OCI-LY1 (cell line): ENCODE measurements at regions not wholly inside any gene's neighbourhood (a gene's known extent, or its start where the extent isn't known, plus 50 kb on each side); places are given as distances from the start of the nearest gene placed in this dataset.

Source experiments
- H2AFZ ChIP-seq: fragments of 200-600 bp; sonication (generic), shearing (Covaris generic); 2 replicates; pipeline ENCODE4 v1.6.0; 2014; ENCODE audit warnings: antibody characterized with exemption, mild to moderate bottlenecking, low read length
- H3F3A ChIP-seq: fragments of 200-600 bp; sonication (generic), shearing (Covaris generic); 2 replicates; pipeline ENCODE4 v1.6.0; 2014; ENCODE audit warnings: mild to moderate bottlenecking, antibody characterized with exemption, low read length, moderate library complexity; ENCODE audit not compliant: insufficient read depth
- H3K27ac ChIP-seq: fragments of 200-600 bp; sonication (generic); 2 replicates; pipeline ENCODE4 v1.5.1; 2014; ENCODE audit warnings: low read length, mixed run types, mild to moderate bottlenecking, low read depth; ENCODE audit not compliant: poor library complexity, severe bottlenecking
- H3K27me3 ChIP-seq: fragments of 200-600 bp; sonication (generic); 2 replicates; pipeline ENCODE4 v1.6.0; 2014; ENCODE audit warnings: antibody characterized with exemption, mild to moderate bottlenecking, low read length, moderate library complexity; ENCODE audit not compliant: insufficient read depth
- H3K36me3 ChIP-seq: fragments of 200-600 bp; sonication (generic); 2 replicates; pipeline ENCODE4 v1.6.1; 2014; ENCODE audit warnings: mild to moderate bottlenecking, antibody characterized with exemption, low read length, moderate library complexity, mixed read lengths; ENCODE audit not compliant: insufficient read depth
- H3K4me1 ChIP-seq: fragments of 200-600 bp; sonication (generic); 2 replicates; pipeline ENCODE4 v1.5.1; 2014; ENCODE audit warnings: mild to moderate bottlenecking, low read length, moderate library complexity; ENCODE audit not compliant: insufficient read depth, severe bottlenecking
- H3K4me2 ChIP-seq: fragments of 200-600 bp; sonication (generic), shearing (Covaris generic); 2 replicates; pipeline ENCODE4 v1.6.1; 2014; ENCODE audit warnings: low read length
- H3K4me3 ChIP-seq: fragments of 200-600 bp; sonication (generic); 2 replicates; pipeline ENCODE4 v1.5.1; 2014; ENCODE audit warnings: low read length, low read depth, mild to moderate bottlenecking, mixed read lengths; ENCODE audit not compliant: poor library complexity, severe bottlenecking
- H3K79me2 ChIP-seq: fragments of 200-600 bp; shearing (Covaris generic); 2 replicates; pipeline ENCODE4 v1.6.1; 2016; ENCODE audit warnings: mixed run types, low read length, mixed read lengths; ENCODE audit not compliant: insufficient read depth
- H3K9ac ChIP-seq: fragments of 200-600 bp; sonication (generic), shearing (Covaris generic); 2 replicates; pipeline ENCODE4 v1.6.1; 2014; ENCODE audit warnings: mild to moderate bottlenecking, low read length, mixed read lengths
- H3K9me2 ChIP-seq: fragments of 200-600 bp; sonication (generic), shearing (Covaris generic); 2 replicates; pipeline ENCODE4 v1.6.1; 2014; ENCODE audit warnings: low read depth, mild to moderate bottlenecking, low read length, mixed read lengths
- H3K9me3 ChIP-seq: fragments of 200-600 bp; shearing (Covaris generic); 2 replicates; pipeline ENCODE4 v1.6.1; 2014; ENCODE audit warnings: low read length, mixed read lengths
- H4K20me1 ChIP-seq: fragments of 200-600 bp; sonication (generic), shearing (Covaris generic); 2 replicates; pipeline ENCODE4 v1.6.0; 2016; ENCODE audit warnings: mild to moderate bottlenecking, low read length; ENCODE audit not compliant: insufficient read depth
- EZH2 ChIP-seq: fragments of 200-600 bp; sonication (generic), shearing (Covaris generic); IDR thresholded peaks from 2 replicates; pipeline ENCODE4 v1.8.0; 2017; ENCODE audit warnings: borderline replicate concordance, mixed run types, mild to moderate bottlenecking, antibody characterized with exemption, low read length, moderate library complexity, mixed read lengths
- TF ChIP-seq, protein P1 (sequence below): fragments of 200-600 bp; sonication (generic), shearing (Covaris generic); IDR thresholded peaks from 2 replicates; pipeline ENCODE4 v1.5.1; 2017; ENCODE audit warnings: mild to moderate bottlenecking, antibody characterized with exemption, low read length, moderate library complexity, mixed read lengths

DNA sequence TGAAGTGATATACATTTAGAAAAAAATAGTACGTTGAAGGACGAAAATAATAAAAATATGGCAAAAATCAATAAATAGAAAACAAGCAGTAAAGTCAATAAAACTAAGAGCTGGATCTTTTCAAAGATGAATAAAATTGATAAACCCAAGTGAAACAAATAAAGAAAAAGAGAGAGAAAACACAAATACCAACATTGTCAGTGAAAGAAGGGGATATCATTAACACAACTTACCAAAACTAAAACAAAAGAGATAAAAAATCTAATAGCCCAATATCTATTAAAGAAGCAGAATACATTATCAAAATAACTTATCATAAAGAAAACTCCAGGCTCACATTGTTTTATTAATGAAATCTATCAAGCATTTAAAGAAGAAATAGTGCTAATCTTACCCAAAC lies 675.1 kb downstream of the UQCRFS1 start:
- Histone ChIP-seq H3K79me2 (no peaks in the 10 kb centered on the region), H3K9ac (no peak overlapping the region), H3K4me2 (no peak overlapping the region), H3K36me3 (no peaks in the 10 kb centered on the region), H3K4me1 (peaks cover 21% of the 10 kb centered on the region), H3K27ac (no peak overlapping the region), H2AFZ (no peak overlapping the region), H3K9me3 (peaks cover 13% of the 10 kb centered on the region), H3F3A (no peaks in the 10 kb centered on the region), H3K27me3 (no peaks in the 10 kb centered on the region), H3K9me2 (no peaks in the 10 kb centered on the region; the same call in 1 of the 2 replicates), H4K20me1 (no peaks in the 10 kb centered on the region), H3K4me3 (no peak overlapping the region)
- no peak for TF ChIP-seq EZH2
- TF ChIP-seq, protein P1, sequence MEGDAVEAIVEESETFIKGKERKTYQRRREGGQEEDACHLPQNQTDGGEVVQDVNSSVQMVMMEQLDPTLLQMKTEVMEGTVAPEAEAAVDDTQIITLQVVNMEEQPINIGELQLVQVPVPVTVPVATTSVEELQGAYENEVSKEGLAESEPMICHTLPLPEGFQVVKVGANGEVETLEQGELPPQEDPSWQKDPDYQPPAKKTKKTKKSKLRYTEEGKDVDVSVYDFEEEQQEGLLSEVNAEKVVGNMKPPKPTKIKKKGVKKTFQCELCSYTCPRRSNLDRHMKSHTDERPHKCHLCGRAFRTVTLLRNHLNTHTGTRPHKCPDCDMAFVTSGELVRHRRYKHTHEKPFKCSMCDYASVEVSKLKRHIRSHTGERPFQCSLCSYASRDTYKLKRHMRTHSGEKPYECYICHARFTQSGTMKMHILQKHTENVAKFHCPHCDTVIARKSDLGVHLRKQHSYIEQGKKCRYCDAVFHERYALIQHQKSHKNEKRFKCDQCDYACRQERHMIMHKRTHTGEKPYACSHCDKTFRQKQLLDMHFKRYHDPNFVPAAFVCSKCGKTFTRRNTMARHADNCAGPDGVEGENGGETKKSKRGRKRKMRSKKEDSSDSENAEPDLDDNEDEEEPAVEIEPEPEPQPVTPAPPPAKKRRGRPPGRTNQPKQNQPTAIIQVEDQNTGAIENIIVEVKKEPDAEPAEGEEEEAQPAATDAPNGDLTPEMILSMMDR: no peak

DNA sequence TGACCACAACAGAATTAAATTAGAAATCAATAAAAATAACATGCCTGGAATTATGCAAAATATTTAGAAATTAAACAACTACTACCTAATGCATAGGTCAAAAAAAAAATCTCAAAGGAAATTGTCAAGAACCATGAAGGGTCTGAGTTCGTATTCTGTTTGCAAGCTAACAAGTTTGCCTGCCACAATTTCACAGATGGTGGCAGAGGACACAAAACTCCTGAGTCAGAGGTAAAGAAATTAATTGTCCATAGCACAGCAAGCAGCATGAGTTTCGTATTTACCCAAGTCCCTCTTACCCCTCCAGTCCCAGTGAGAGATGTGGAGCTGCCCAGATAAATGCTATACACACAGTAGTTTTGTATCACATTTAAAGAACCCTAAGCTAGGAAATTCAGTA lies 675.9 kb downstream of the UQCRFS1 start:
- no peaks in the 10 kb centered on the region for H3K79me2 ChIP-seq
- H3K9me3 ChIP-seq: peaks cover 13% of the 10 kb centered on the region
- H3K4me1 ChIP-seq: peaks cover 13% of the 10 kb centered on the region
- H3F3A ChIP-seq: no peaks in the 10 kb centered on the region
- TF ChIP-seq, protein P1: no peak
- no peak for TF ChIP-seq EZH2
- no peak overlapping the region for H3K27ac ChIP-seq
- no peaks in the 10 kb centered on the region for H3K27me3 ChIP-seq
- H3K36me3 ChIP-seq: no peaks in the 10 kb centered on the region
- no peak overlapping the region for H3K4me3 ChIP-seq
- H3K4me2 ChIP-seq: no peak overlapping the region
- no peaks in the 10 kb centered on the region for H4K20me1 ChIP-seq
- no peak overlapping the region for H2AFZ ChIP-seq
- no peaks in the 10 kb centered on the region; the same call in 1 of the 2 replicates for H3K9me2 ChIP-seq
- no peak overlapping the region for H3K9ac ChIP-seq

DNA sequence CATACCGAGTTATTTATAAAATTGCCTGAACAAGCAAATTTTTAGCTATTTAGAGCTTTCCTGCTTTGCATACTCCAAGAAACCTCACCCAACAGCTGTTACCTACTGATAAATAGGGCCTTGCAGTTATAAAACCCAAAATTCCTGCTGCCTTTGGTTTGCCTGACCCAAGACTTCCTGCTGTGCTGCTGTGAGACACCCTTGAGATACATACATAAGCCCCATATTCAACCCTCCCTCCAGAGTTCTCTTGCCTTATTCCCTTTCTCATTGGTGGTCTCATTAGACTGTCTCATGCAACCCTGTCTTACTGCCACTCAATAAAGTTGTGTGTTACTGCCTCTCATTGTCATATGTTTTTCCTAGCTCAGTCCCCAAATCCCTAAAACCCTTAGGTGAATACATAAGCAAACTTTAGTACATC lies 677.6 kb downstream of the UQCRFS1 start:
- Histone ChIP-seq H3K27ac (no peak overlapping the region), H3K27me3 (no peaks in the 10 kb centered on the region), H3K79me2 (no peaks in the 10 kb centered on the region), H3K4me2 (no peak overlapping the region), H4K20me1 (no peaks in the 10 kb centered on the region), H3K9ac (no peak overlapping the region), H3F3A (no peaks in the 10 kb centered on the region), H3K4me3 (no peak overlapping the region), H3K9me2 (no peaks in the 10 kb centered on the region; the same call in 1 of the 2 replicates), H2AFZ (no peak overlapping the region), H3K4me1 (no peaks in the 10 kb centered on the region), H3K36me3 (no peaks in the 10 kb centered on the region), H3K9me3 (peaks cover 13% of the 10 kb centered on the region)
- TF ChIP-seq EZH2: no peak
- TF ChIP-seq, protein P1: no peak
